Fibroblast of lung (primary cell): ENCODE measurements at regions not wholly inside any gene's neighbourhood (a gene's known extent, or its start where the extent isn't known, plus 50 kb on each side); places are given as distances from the start of the nearest gene placed in this dataset.

Experiments
- CTCF ChIP-seq, 2 donors: IDR thresholded peaks in 1 of 2; conservative IDR thresholded peaks in 1 of 2; 1 replicate in 1 of 2; 2 replicates in 1 of 2; pipeline ENCODE4 v1.5.1; 2011 to 2012; ENCODE audit warnings: low read length in 2 of 2, control low read depth in 1 of 2, inconsistent platforms in 1 of 2, low read depth in 1 of 2, mild to moderate bottlenecking in 1 of 2
- EZH2 ChIP-seq: IDR thresholded peaks from 2 replicates; pipeline ENCODE4 v1.5.1; 2012; ENCODE audit warnings: low read length, control low read depth, mild to moderate bottlenecking; ENCODE audit errors: missing control alignments

GRCh38 chrX:93422693-93423092, 250.7 kb downstream of the NAP1L3 start:
- TF ChIP-seq CTCF (conservative IDR thresholded peaks at IDR 0.05 in 1 of 2, IDR thresholded peaks at IDR 0.05 in 1 of 2; ENCODE audit: low read depth in 1 of 2, low read length in 2 of 2), result peak in 1 of 2 donors; percentile 38
- no peak for TF ChIP-seq EZH2
